CD4-positive, alpha-beta T cell (primary cell): ENCODE measurements at regions not wholly inside any gene's neighbourhood (a gene's known extent, or its start where the extent isn't known, plus 50 kb on each side); places are given as distances from the start of the nearest gene placed in this dataset.

Source experiments
- ATAC-seq: fragments of 200-7000 bp; cut with Tn5 transposase; one replicate; pipeline ENCODE4 v1.10.0; 2022; ENCODE audit warnings: mild to moderate bottlenecking; ENCODE audit not compliant: poor library complexity
- CTCF ChIA-PET: fragments of 350-600 bp; sonication (Branson Sonifier 250); formaldehyde crosslinking; loops from one replicate; lab custom pipeline; 2021; ENCODE audit warnings: antibody characterized with exemption, inconsistent platforms; lab: Charles Lee
- POLR2A ChIA-PET: fragments of 350-600 bp; sonication (Branson Sonifier 250); formaldehyde crosslinking; loops from one replicate; lab custom pipeline; 2021; ENCODE audit warnings: antibody characterized with exemption, inconsistent platforms; lab: Charles Lee
- DNase-seq, 14 experiments: peaks; one replicate each; pipeline ENCODE4 v3.0.0-alpha.2; 2013 to 2020; ENCODE audit warnings: mixed read lengths in 2 of 14
- H3K27ac ChIP-seq, 2 donors: one replicate each; pipeline versions ENCODE4 v1.5.1 to v1.7.0; 2013; ENCODE audit warnings: low read length in 2 of 2, low read depth in 1 of 2, mild to moderate bottlenecking in 1 of 2
- H3K27me3 ChIP-seq, 2 experiments: 1 replicate in 1 of 2; 2 replicates in 1 of 2; pipeline versions ENCODE4 v1.6.1 to v1.7.0; 2013; ENCODE audit warnings: low read length in 2 of 2, control low read depth in 1 of 2, mild to moderate bottlenecking in 1 of 2, moderate library complexity in 1 of 2; ENCODE audit not compliant: insufficient read depth in 2 of 2, control insufficient read depth in 1 of 2
- H3K36me3 ChIP-seq: one replicate; pipeline ENCODE4 v1.6.1; 2013; ENCODE audit warnings: low read length, control low read depth; ENCODE audit not compliant: insufficient read depth
- H3K4me1 ChIP-seq: one replicate; pipeline ENCODE4 v1.6.1; 2013; ENCODE audit warnings: low read length, control low read depth; ENCODE audit not compliant: insufficient read depth
- H3K4me3 ChIP-seq: one replicate; pipeline ENCODE4 v1.5.1; 2013; ENCODE audit warnings: mild to moderate bottlenecking, low read length, moderate library complexity
- H3K9me3 ChIP-seq, 2 experiments: 1 replicate in 1 of 2; 2 replicates in 1 of 2; pipeline versions ENCODE4 v1.6.1 to v1.7.0; 2013; ENCODE audit warnings: low read length in 2 of 2, mild to moderate bottlenecking in 2 of 2, control low read depth in 1 of 2, moderate library complexity in 1 of 2; ENCODE audit not compliant: control insufficient read depth in 1 of 2, insufficient read depth in 1 of 2
- H3K27ac Mint-ChIP-seq: one replicate; pipeline ENCODE4 v1.8.0; 2020; ENCODE audit warnings: mixed read lengths
- H3K27me3 Mint-ChIP-seq: one replicate; pipeline ENCODE4 v1.8.0; 2021; ENCODE audit warnings: mixed read lengths
- H3K36me3 Mint-ChIP-seq: one replicate; pipeline ENCODE4 v1.8.0; 2021; ENCODE audit warnings: low read depth, mixed read lengths
- H3K4me1 Mint-ChIP-seq: one replicate; pipeline ENCODE4 v1.8.0; 2021; ENCODE audit warnings: low read depth, mixed read lengths
- H3K4me3 Mint-ChIP-seq: one replicate; pipeline ENCODE4 v1.8.0; 2020; ENCODE audit warnings: mild to moderate bottlenecking, mixed read lengths
- H3K9me3 Mint-ChIP-seq: one replicate; pipeline ENCODE4 v1.8.0; 2020; ENCODE audit warnings: mixed read lengths
- CTCF ChIP-seq: fragments of 200-600 bp; IDR thresholded peaks from one replicate; pipeline ENCODE4 v1.8.0; 2022; ENCODE audit warnings: antibody characterized with exemption, mild to moderate bottlenecking
- intact Hi-C, 2 experiments: fragments of 100-400 bp; cut with DNase I in 1 of 2; cut with micrococcal nuclease in 1 of 2; formaldehyde crosslinking; loops; one replicate each; pipeline versions ENCODE4 v1.15.1 to v1.9.0; 2023 to 2025; cut with DNase I, micrococcal nuclease

GRCh38 chr11:38796281-38796680, 2198.2 kb upstream of the RAG2 start:
- intact Hi-C loops: no loop called here
- ATAC-seq: no peak
- Mint-ChIP-seq H3K36me3 (no peaks in the 10 kb centered on the region), H3K4me3 (no peak overlapping the region), H3K27me3 (no peaks in the 10 kb centered on the region), H3K4me1 (no peaks in the 10 kb centered on the region), H3K9me3 (peaks cover 4% of the 10 kb centered on the region), H3K27ac (no peak overlapping the region)
- no peak for DNase-seq
- no peaks in the 10 kb centered on the region for H3K27me3 ChIP-seq
- no peak for TF ChIP-seq CTCF
- ChIA-PET POLR2A (no interaction called here), CTCF (interaction anchor here (1.8 kb wide), 1 partner anchor 10 kb away, joined by 4 read pairs; no protein-coding TSS in a partner anchor)
- H3K36me3 ChIP-seq: no peaks in the 10 kb centered on the region
- H3K9me3 ChIP-seq: no peaks in the 10 kb centered on the region
- H3K4me1 ChIP-seq: no peaks in the 10 kb centered on the region
- no peak overlapping the region for H3K27ac ChIP-seq
- H3K4me3 ChIP-seq: no peak overlapping the region

- DNase-seq (no peak), ATAC-seq (no peak)
- H3K4me1 ChIP-seq: no peaks in the 10 kb centered on the region
- no peak overlapping the region for H3K4me3 Mint-ChIP-seq
- H3K4me3 ChIP-seq: no peak overlapping the region
- TF ChIP-seq CTCF: no peak
- H3K9me3 Mint-ChIP-seq: peaks cover 4% of the 10 kb centered on the region
- no peaks in the 10 kb centered on the region for H3K9me3 ChIP-seq
- H3K36me3 Mint-ChIP-seq: no peaks in the 10 kb centered on the region
- no peaks in the 10 kb centered on the region for H3K4me1 Mint-ChIP-seq
- intact Hi-C loops: no loop called here
- H3K27ac Mint-ChIP-seq: no peak overlapping the region
- H3K27me3 ChIP-seq: no peaks in the 10 kb centered on the region
- no peaks in the 10 kb centered on the region for H3K36me3 ChIP-seq
- H3K27me3 Mint-ChIP-seq: no peaks in the 10 kb centered on the region
- ChIA-PET CTCF (no interaction called here), POLR2A (no interaction called here)
- no peak overlapping the region for H3K27ac ChIP-seq
These were observed 2197.0 kb upstream of the RAG2 start for GRCh38 chr11:38795027-38795426.

GRCh38 chr11:38791346-38791961, 2193.4 kb upstream of the RAG2 start:
- DNase-seq (peak in 1 of 14 experiments; percentile 5), ATAC-seq (no peak)
- H3K9me3 ChIP-seq: no peaks in the 10 kb centered on the region
- no peaks in the 10 kb centered on the region for H3K4me1 ChIP-seq
- no peaks in the 10 kb centered on the region for H3K36me3 ChIP-seq
- no peaks in the 10 kb centered on the region for H3K36me3 Mint-ChIP-seq
- no peak overlapping the region for H3K4me3 Mint-ChIP-seq
- no peaks in the 10 kb centered on the region for H3K4me1 Mint-ChIP-seq
- peak; percentile 18 for TF ChIP-seq CTCF
- H3K27me3 Mint-ChIP-seq: no peaks in the 10 kb centered on the region
- ChIA-PET POLR2A (no interaction called here), CTCF (no interaction called here)
- H3K27ac ChIP-seq: no peak overlapping the region
- no peaks in the 10 kb centered on the region for H3K27me3 ChIP-seq
- intact Hi-C loops: no loop called here
- no peak overlapping the region for H3K27ac Mint-ChIP-seq
- H3K9me3 Mint-ChIP-seq: peaks cover 2% of the 10 kb centered on the region
- no peak overlapping the region for H3K4me3 ChIP-seq
